Heart right ventricle (tissue), 16 donors: ENCODE measurements at regions not wholly inside any gene's neighbourhood (a gene's known extent, or its start where the extent isn't known, plus 50 kb on each side); places are given as distances from the start of the nearest gene placed in this dataset.

ENCODE experiments used
- ATAC-seq, 8 donors: fragments of 200-7000 bp; cut with Tn5 transposase; one replicate each; pipeline ENCODE4 v1.9.1; 2020; ENCODE audit warnings: mild to moderate bottlenecking in 8 of 8, moderate library complexity in 8 of 8, moderate number of reproducible peaks in 1 of 8
- DNase-seq, 2 donors: peaks; one replicate each; pipeline ENCODE4 v3.0.0-alpha.2; 2020
- H3K27ac ChIP-seq, 10 donors: fragments of 200-600 bp; sonication (generic) in 2 of 10; one replicate each; pipeline versions ENCODE4 v1.5.0 to v1.8.0; 2020 to 2022; ENCODE audit warnings: mild to moderate bottlenecking in 3 of 10
- H3K27me3 ChIP-seq, 7 donors: fragments of 200-600 bp; one replicate each; pipeline ENCODE4 v1.8.0; 2021 to 2022; ENCODE audit warnings: mild to moderate bottlenecking in 2 of 7
- H3K36me3 ChIP-seq, 9 donors: fragments of 200-600 bp; sonication (generic) in 1 of 9; one replicate each; pipeline versions ENCODE4 v1.5.0 to v1.8.0; 2020 to 2022; ENCODE audit warnings: mild to moderate bottlenecking in 2 of 9
- H3K4me1 ChIP-seq, 9 donors: fragments of 200-600 bp; sonication (generic) in 1 of 9; one replicate each; pipeline versions ENCODE4 v1.5.0 to v1.8.0; 2020 to 2022; ENCODE audit warnings: mild to moderate bottlenecking in 4 of 9
- H3K4me3 ChIP-seq, 10 donors: fragments of 200-600 bp; sonication (generic) in 2 of 10; one replicate each; pipeline versions ENCODE4 v1.5.0 to v1.8.0; 2020 to 2022; ENCODE audit warnings: mild to moderate bottlenecking in 7 of 10, moderate library complexity in 2 of 10
- H3K9me3 ChIP-seq, 11 donors: fragments of 200-600 bp in 10 of 11; sonication (generic) in 2 of 11; one replicate each; pipeline versions ENCODE4 v1.5.0 to v1.8.0; 2013 to 2022; ENCODE audit warnings: mild to moderate bottlenecking in 2 of 11, control low read depth in 1 of 11, moderate library complexity in 1 of 11
- WGBS, 2 donors: extraction: QIAGEN DNeasy Blood & Tissue Kit; methylation state at CpG; one replicate each; pipeline ENCODE4 v1.1.7; 2013; ENCODE audit warnings: inconsistent platforms in 1 of 2; 5-methylcytosine and 5-hydroxymethylcytosine counted together
- intact Hi-C, 10 donors: fragments of 100-400 bp; cut with DNase I; formaldehyde crosslinking; loops; one replicate each; pipeline versions ENCODE4 v1.11.1 to v1.14.2; 2022
- TF ChIP-seq, protein P1 (sequence below), 9 donors: fragments of 200-600 bp; sonication (generic) in 2 of 9; IDR thresholded peaks; one replicate each; pipeline versions ENCODE4 v1.5.0 to v1.8.0; 2021 to 2022; ENCODE audit warnings: antibody characterized with exemption in 9 of 9, mild to moderate bottlenecking in 5 of 9, moderate library complexity in 1 of 9
- donor health status: Arrhythmogenic right ventricular cardiomyopathy.
- donor health status: ischemic (EF 13 %, LVEDD 7.1; RV severe dilation, severe dysfunction).
- donor health status: healthy with polysubstance abuse.
- donor health status: DM: no; HTN: yes; CAD: no.
- donor health status: DM: no; HTN: no; CAD: no.
- donor health status: ischemic (EF 25% LVEDD 6.9; RV normal size, moderate dysfunction).
- donor health status: ischemic (EF 25% LVEDD 5.7; RV mildly dilated, moderate dysfunction).
- donor health status: healthy.
- donor health status: DM: yes; HTN: yes; CAD: no.
- donor health status: Ischemic cardiomyopathy.
- donor health status: ischemic (EF 35%, LVEDD 5.7; RV mildly dilated, moderate dysfunction).
- donor health status: nonischemic (EF 11% LVEDD 7.7; RV severe dilation, severe dysfunction).
- donor health status: DM: yes; HTN: yes; CAD: no.
- donor health status: PGD.
- donor health status: ischemic (EF 29% LVEDD 5.4; RV normal size, mild dysfunction).
- donor health status: nonischemic (EF 23%, LVEDD 6.1; RV moderate dilation, normal function).

DNA sequence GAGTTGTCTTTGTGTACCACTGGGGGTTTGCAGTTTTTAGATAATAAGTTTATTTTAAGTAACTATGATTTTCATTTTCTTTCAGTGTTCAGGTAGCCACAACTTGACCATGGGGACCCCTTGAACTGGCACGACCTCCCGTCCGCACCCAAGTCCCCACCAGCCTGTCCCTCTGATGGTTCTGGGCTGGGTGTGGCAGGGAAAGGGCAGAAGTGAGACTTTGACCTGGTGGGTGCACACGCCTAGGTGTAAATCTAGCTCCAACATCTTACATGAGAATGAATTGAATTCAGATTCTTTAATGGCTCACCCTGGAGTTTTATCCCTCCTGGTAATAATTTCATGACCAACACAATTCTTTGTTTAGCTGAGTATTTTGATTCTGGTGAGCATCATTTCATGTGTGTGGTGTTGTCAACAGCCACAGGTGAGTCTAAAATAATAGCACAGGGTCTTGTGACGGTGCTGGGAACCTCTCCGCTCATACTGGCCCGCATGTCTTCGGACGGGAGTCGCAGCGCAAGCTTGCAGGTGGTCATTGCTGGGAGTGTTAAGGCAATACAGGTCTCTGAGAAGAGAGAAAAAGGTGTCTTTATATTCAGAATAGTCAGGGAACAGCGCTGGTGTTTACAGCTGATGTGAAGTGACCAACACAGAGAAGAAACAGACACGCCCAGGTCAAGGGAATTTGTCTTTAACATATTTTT is 50.8 kb upstream of the POFUT2 start:
- DNase-seq (peak in 1 of 2 donors; percentile 3), ATAC-seq (no peak)
- intact Hi-C loops, result no loop called here
- Histone ChIP-seq H3K4me1 (peaks cover 0 to 23% (median 0%) of the 10 kb centered on the region in 9 donors), H3K4me3 (no peak overlapping the region), H3K27me3 (no peaks in the 10 kb centered on the region), H3K9me3 (no peaks in the 10 kb centered on the region), H3K27ac (no peak overlapping the region), H3K36me3 (no peaks in the 10 kb centered on the region)
- TF ChIP-seq, protein P1, sequence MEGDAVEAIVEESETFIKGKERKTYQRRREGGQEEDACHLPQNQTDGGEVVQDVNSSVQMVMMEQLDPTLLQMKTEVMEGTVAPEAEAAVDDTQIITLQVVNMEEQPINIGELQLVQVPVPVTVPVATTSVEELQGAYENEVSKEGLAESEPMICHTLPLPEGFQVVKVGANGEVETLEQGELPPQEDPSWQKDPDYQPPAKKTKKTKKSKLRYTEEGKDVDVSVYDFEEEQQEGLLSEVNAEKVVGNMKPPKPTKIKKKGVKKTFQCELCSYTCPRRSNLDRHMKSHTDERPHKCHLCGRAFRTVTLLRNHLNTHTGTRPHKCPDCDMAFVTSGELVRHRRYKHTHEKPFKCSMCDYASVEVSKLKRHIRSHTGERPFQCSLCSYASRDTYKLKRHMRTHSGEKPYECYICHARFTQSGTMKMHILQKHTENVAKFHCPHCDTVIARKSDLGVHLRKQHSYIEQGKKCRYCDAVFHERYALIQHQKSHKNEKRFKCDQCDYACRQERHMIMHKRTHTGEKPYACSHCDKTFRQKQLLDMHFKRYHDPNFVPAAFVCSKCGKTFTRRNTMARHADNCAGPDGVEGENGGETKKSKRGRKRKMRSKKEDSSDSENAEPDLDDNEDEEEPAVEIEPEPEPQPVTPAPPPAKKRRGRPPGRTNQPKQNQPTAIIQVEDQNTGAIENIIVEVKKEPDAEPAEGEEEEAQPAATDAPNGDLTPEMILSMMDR (IDR thresholded peaks at IDR 0.05), result no peak
- 92 to 98% methylated on average over 13 of the region's 13 CpGs for WGBS, 2 donors

DNA sequence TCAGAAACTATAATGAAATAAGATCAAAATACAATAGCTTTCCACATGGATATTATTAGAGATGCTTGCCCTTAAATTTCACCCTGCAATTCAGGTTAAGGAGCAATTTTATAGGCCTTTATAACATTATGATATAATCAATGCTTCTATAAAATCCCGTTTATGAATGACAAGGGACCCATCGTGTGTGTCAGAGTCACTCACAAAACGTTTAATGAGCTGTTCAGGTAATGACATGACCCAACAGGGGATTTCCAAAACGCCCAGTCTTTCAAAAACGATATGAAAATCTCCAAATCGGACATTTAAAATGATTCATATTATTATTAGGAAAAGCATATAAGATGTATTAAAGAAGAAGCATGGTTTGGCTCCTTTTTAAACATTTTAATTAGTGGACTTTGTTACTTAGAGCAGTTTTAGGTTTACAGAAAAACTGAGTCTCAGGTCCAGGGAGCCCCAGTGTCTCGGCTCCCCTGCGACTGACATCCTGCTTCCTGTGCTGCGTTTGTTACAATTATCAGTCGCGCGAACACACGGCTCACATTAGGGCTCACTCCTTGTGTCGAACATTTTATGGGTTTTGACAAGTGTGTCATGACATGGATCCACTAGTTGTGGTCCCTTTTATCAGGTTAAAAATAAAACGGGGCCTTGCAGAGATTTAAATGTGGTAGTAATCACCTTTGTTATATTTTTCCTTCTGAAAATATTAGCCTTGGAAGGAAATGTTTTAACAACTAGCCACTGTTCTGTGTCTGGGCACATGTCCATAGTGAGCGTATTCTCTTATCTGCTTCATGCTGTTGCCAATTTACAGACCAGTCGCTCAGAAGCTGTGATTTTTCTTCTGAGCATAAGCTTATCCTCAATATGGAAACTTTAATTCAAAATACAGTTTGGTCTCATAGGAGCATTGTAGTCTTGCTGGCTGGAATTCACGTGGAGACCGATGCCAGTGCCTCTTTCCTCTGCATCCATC is 52.0 kb upstream of the POFUT2 start:
- 50 to 53% methylated on average over 19 of the region's 19 CpGs for WGBS, 2 donors
- peak in 2 of 8 donors; percentile 43 to 55 for ATAC-seq
- TF ChIP-seq, protein P1 (IDR thresholded peaks at IDR 0.05), result no peak

DNA sequence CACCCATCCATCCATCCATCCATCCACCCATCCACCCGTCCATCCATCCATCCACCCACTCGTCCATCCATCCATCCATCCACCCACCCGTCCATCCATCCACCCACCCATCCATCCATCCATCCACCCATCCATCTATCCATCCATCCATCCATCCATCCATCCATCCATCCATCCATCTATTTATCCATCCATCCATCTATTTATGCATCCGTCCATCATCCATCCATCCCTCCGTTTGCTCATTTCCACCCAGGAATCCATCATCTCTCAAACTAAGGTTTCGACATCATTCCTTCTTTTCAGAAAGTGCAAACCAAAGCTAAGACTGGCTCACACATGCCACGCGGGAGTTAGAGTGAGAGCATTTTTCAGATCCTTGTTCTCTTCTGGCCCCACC is 52.8 kb upstream of the POFUT2 start:
- Histone ChIP-seq H3K36me3 (no peaks in the 10 kb centered on the region), H3K4me3 (no peak overlapping the region), H3K9me3 (peaks cover 0 to 3% (median 0%) of the 10 kb centered on the region in 11 donors), H3K4me1 (peaks cover 0 to 23% (median 0%) of the 10 kb centered on the region in 9 donors), H3K27me3 (no peaks in the 10 kb centered on the region), H3K27ac (no peak overlapping the region)
- ATAC-seq, result no peak
- 94 to 96% methylated on average over 8 of the region's 8 CpGs for WGBS, 2 donors
- no peak for DNase-seq
- TF ChIP-seq, protein P1 (IDR thresholded peaks at IDR 0.05), result no peak
- intact Hi-C loops, result no loop called here

More for the DNA sequence above, 52.0 kb upstream of the POFUT2 start:
- intact Hi-C loops, result no loop called here
- no peak overlapping the region for H3K4me3 ChIP-seq
- H3K36me3 ChIP-seq, result no peaks in the 10 kb centered on the region
- peak in 1 of 2 donors; percentile 3 for DNase-seq
- peaks cover 0 to 23% (median 0%) of the 10 kb centered on the region in 9 donors for H3K4me1 ChIP-seq
- H3K9me3 ChIP-seq, result peaks cover 0 to under 1% (median 0%) of the 10 kb centered on the region in 11 donors
- no peaks in the 10 kb centered on the region for H3K27me3 ChIP-seq
- peak overlapping the region in 4 of 10 donors; percentile 25 to 61 (median 40) for H3K27ac ChIP-seq

DNA sequence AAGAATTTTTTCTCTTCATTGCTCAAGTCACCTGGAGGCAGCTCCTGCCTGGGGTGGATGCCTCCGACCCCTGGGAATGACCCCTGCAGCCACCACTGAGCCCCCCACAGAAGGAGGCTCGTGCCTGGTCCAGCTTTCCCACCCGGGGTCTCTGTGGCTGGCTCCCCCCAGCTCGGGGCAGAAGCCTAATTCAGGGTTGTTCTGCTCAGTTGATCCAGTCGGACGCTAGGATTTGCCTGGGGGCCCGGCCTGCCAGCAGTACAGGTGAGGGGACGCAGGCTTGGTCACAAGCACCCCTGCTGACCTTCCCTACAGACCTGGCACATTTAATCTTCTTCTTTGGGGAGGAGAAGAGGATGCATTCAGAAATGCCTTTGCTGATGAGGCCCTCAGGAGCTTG is 53.6 kb upstream of the POFUT2 start:
- Histone ChIP-seq H3K27ac (no peak overlapping the region), H3K9me3 (peaks cover 0 to 3% (median 0%) of the 10 kb centered on the region in 11 donors), H3K36me3 (no peaks in the 10 kb centered on the region), H3K27me3 (no peaks in the 10 kb centered on the region), H3K4me1 (peaks cover 0 to 23% (median 0%) of the 10 kb centered on the region in 9 donors), H3K4me3 (no peak overlapping the region)
- WGBS, 2 donors, result 90 to 95% methylated on average over 8 of the region's 8 CpGs
- ATAC-seq (no peak), DNase-seq (no peak)
- intact Hi-C loops, result no loop called here
- TF ChIP-seq, protein P1 (IDR thresholded peaks at IDR 0.05), result no peak
